Immature natural killer cell (primary cell): ENCODE measurements at regions not wholly inside any gene's neighbourhood (a gene's known extent, or its start where the extent isn't known, plus 50 kb on each side); places are given as distances from the start of the nearest gene placed in this dataset.

Experiments
- DNase-seq, 3 donors: peaks; one replicate each; pipeline ENCODE4 v3.0.0; 2022; ENCODE audit warnings: mixed read lengths in 1 of 3
- H3K27ac Mint-ChIP-seq, 6 donors: one replicate each; pipeline ENCODE4 v1.8.0; 2020; ENCODE audit warnings: mixed read lengths in 6 of 6, mild to moderate bottlenecking in 5 of 6, inconsistent platforms in 4 of 6, moderate library complexity in 3 of 6
- H3K27me3 Mint-ChIP-seq, 3 donors: one replicate each; pipeline ENCODE4 v1.8.0; 2020 to 2021; ENCODE audit warnings: low read depth in 3 of 3, mild to moderate bottlenecking in 3 of 3, mixed read lengths in 3 of 3, moderate library complexity in 3 of 3, inconsistent platforms in 1 of 3
- H3K36me3 Mint-ChIP-seq, 3 donors: one replicate each; pipeline ENCODE4 v1.8.0; 2020; ENCODE audit warnings: mixed read lengths in 3 of 3, inconsistent platforms in 2 of 3, mild to moderate bottlenecking in 2 of 3
- H3K4me1 Mint-ChIP-seq, 2 donors: one replicate each; pipeline ENCODE4 v1.8.0; 2020; ENCODE audit warnings: inconsistent platforms in 2 of 2, mild to moderate bottlenecking in 2 of 2, mixed read lengths in 2 of 2, moderate library complexity in 1 of 2
- H3K4me3 Mint-ChIP-seq, 5 donors: one replicate each; pipeline ENCODE4 v1.8.0; 2020; ENCODE audit warnings: mild to moderate bottlenecking in 5 of 5, mixed read lengths in 5 of 5, inconsistent platforms in 3 of 5, moderate library complexity in 3 of 5
- H3K9me3 Mint-ChIP-seq, 6 donors: one replicate each; pipeline ENCODE4 v1.8.0; 2020; ENCODE audit warnings: mild to moderate bottlenecking in 6 of 6, mixed read lengths in 6 of 6, inconsistent platforms in 4 of 6, moderate library complexity in 3 of 6

DNA sequence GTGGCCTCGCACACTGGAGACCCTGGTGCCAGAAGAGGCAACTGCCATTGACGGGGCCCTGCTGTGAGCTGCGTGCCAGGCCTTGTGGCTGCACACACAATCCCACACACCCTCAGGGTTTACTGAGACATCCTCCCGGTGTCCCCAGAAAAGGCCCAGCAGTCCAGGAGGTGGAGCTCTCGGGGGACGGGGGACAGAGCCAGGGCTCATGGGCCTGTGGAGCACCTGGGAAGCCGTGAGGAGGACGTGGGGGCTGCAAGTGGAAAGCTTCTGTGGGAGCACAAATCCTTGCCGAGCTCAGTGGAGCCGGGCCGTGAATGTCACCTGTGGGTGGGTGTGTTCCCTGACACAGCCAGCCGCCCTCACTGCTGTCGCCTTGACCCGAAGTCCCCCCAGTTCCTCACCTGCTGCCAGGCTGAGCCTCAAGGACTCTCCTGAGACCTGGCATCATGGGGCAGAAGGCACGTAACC, 609.7 kb downstream of the TBC1D22A start:
- Mint-ChIP-seq H3K9me3 (no peaks in the 10 kb centered on the region), H3K4me3 (no peak overlapping the region), H3K27ac (no peak overlapping the region), H3K36me3 (no peaks in the 10 kb centered on the region), H3K4me1 (no peaks in the 10 kb centered on the region), H3K27me3 (peaks cover 2 to 7% (median 2%) of the 10 kb centered on the region in 3 donors)
- DNase-seq, result no peak

DNA sequence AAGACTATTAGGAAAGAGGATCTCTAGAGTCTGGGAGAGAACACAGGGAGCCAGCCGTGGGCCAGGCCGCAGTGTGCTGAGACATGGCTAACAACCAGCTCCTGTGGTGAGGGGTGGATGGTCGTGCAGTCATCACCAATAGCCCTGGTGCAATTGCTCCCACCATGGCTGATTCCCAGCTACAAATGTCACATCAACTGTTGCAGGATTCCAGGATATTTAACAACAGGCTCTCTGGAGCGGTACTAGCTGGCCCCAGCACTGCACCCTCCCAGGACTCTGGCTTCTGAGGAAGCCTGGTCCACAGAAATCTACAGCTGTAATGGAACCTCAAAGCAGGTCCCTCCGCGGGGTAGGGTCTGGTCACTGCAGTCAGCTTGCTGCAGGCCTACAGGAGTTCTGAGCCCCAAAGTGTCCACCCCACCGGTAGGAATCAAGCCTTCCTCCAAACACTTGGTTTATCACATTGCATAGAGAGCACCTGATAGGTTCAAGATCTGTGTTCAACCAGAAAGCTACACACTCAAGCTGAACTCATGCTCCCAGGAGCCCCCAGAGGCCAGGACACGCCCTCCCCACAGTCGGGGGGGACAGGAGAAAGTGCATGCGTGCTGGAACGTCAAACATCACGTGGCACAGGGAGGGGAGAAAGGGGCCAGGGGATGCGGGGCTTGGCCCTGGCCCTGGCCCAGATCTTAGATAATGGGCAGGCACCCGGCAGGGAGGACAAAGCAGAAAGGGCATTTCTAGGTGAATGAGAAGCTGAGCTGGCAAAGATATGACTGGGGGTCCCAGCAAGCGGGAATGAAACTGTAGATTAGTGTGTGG, 609.0 kb downstream of the TBC1D22A start:
- Mint-ChIP-seq H3K36me3 (no peaks in the 10 kb centered on the region), H3K27ac (no peak overlapping the region), H3K9me3 (no peaks in the 10 kb centered on the region), H3K4me1 (no peaks in the 10 kb centered on the region), H3K4me3 (no peak overlapping the region), H3K27me3 (peaks cover 2 to 9% (median 2%) of the 10 kb centered on the region in 3 donors)
- DNase-seq, result no peak

DNA sequence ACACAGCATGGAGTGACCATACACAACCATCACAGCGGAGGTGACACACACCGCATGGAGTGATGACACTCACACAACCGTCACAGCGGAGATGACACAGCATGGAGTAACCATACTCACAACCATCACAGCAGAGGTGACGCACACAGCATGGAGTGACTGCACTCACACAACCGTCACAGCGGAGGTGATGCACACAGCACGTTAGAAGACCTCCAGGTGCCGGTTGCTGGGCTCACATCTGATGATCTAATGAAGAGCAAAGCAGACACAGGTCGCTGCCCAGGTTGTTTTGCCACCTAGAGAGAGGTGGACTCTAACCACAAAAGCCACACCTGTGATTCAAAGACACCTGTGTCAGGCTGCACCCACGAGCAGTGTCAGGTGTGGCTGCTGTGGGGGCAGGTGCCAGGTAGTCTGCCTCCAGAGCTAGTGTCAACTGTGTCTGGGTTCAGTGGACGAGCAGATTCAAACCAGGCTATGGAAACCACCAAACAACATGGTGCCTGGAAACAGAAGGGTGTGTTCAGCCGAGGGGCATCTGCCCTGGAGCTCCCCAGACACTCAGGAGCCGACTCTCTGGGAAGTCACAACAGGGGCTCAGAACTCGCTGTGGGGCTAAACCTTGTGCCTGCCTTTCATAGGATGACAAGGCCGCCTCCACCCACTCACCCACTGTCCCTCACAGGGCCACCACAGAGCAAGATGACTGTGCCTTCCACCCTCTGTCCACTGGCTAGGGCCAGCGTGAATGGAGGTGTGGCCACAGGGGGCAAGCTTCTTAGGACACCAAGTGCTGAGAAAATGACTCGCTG, 608.2 kb downstream of the TBC1D22A start:
- H3K27me3 Mint-ChIP-seq, result peaks cover 0 to 16% (median 2%) of the 10 kb centered on the region in 3 donors
- H3K9me3 Mint-ChIP-seq, result no peaks in the 10 kb centered on the region
- no peak for DNase-seq
- H3K36me3 Mint-ChIP-seq, result no peaks in the 10 kb centered on the region
- no peaks in the 10 kb centered on the region for H3K4me1 Mint-ChIP-seq
- H3K27ac Mint-ChIP-seq, result no peak overlapping the region
- H3K4me3 Mint-ChIP-seq, result no peak overlapping the region

DNA sequence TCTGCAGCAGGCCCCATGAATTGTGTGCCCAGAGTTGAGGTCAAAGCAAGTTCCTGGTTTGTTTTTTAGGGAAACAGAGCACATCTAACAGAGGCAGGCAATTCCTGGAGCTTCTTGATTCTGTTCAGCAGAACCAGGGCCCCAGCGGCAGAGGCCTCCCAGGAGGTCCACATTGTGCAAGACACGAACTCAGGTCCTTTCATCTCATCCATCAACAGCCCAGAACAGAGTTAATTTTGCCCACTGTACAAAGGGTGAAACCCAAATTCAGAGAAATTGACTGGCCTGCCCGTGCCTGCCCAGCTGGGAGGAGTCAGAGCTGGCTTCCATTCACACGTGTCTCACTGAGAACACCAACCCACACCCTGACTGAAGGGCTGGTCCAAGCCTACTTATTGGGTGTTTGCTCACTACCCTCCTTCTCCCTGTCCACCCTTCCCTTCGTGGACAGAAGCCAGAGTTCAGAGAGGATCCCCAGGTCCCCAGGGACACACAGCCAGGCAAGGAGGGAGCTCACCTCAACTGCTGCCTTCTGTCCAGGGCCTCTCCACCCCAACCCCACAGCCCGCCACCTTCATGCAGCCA, 607.1 kb downstream of the TBC1D22A start:
- Mint-ChIP-seq H3K9me3 (no peaks in the 10 kb centered on the region), H3K4me1 (no peaks in the 10 kb centered on the region), H3K27ac (no peak overlapping the region), H3K27me3 (peaks cover 0 to 16% (median 2%) of the 10 kb centered on the region in 3 donors), H3K36me3 (no peaks in the 10 kb centered on the region), H3K4me3 (no peak overlapping the region)
- no peak for DNase-seq

DNA sequence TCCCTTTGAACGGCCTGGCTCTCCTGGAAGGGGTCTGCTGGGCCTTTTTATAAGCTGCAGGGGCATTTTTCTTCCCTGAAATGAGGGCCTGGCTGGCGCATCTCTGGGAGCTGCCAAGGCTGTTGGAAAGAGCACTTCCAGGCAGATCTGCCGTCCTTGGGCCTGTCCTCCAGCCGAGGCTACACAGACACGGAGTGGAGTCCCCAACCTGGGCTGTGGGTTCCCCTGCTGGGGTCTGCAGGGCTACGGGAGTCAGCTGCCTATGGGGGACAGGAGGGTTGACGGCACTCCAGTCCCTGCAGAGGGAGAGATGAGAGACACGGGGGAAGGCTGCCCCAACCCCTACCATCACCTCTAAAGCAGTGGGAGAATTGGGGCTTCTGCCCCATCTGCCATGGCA, 606.6 kb downstream of the TBC1D22A start:
- DNase-seq, result no peak
- Mint-ChIP-seq H3K36me3 (no peaks in the 10 kb centered on the region), H3K27me3 (peaks cover 0 to 12% (median 2%) of the 10 kb centered on the region in 3 donors), H3K4me1 (no peaks in the 10 kb centered on the region), H3K27ac (no peak overlapping the region), H3K4me3 (no peak overlapping the region), H3K9me3 (peaks cover 0 to 5% (median 0%) of the 10 kb centered on the region in 6 donors)

DNA sequence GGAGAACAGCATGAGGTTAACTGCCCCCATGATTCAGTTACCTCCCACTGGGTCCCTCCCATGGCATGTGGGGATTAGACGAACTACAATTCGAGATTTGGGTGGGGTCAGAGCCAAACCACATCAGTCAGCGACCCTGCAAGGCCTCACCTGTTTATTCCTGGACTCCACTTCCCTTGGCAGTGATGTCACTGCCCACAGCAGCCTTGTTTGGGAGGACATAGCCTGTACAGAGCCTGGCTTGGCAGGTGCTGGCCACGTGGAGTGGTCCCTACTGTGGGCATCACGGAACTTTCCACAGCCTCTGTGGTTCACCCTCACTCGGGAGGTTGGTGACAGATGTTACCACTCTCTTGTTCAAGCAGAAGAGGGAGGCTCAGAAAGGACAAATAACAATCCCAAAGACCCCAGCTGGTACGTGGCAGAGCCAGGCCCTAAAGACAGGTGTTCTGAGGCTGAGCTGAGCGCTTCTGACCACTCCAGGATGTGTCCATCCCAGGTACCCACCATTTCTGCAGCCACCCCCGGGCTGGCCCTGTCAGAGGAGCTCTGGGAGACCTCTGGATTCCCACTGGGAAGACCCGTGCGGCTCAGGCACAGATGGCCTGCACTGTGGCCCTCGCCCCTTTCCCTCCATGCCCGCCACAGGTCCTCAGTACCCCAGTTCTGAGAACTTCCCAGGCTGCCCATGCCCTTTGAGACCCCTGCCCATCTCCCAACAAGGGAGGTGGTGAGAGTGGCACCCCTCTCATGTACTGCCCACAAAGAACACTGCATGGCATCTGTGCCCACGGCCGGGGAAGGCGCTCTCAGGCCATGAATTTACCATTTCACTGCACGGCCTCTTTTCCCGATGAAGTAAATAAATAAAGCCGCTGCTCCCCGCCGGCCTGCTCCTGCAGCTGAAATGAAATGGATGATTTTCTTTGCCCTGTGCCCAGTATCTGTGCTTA, 605.8 kb downstream of the TBC1D22A start:
- no peak for DNase-seq
- H3K27ac Mint-ChIP-seq, result no peak overlapping the region
- H3K4me3 Mint-ChIP-seq, result no peak overlapping the region
- no peaks in the 10 kb centered on the region for H3K4me1 Mint-ChIP-seq
- peaks cover 0 to 8% (median 1%) of the 10 kb centered on the region in 6 donors for H3K9me3 Mint-ChIP-seq
- peaks cover under 1 to 12% (median 3%) of the 10 kb centered on the region in 3 donors for H3K27me3 Mint-ChIP-seq
- no peaks in the 10 kb centered on the region for H3K36me3 Mint-ChIP-seq

DNA sequence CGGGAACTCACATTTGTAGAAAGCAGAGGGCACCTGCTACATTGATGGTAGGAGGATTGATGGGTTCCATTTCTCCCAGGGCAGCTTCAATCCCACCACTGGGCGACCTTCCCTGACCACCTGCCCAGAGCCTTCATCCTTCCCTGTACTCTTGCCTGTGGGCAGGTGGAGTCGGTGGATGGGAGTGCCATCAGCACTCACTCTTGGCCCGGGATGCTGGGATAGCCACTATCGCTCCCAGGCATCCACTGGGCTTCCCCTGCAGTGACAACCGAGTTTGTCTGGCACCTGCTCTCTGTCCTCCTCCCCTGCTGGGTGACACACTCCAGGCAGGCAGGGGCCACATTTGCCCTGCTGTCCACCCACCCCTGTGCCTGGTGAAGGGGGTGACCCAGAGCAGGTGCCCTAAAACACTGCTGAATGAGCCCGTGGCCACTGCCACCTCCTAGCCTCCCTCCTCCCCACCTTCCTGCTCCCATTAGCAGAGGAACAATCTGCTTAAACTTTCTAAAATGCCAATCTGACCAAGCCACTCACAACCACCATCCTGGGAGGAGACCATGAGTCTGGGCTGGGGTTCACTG, 604.7 kb downstream of the TBC1D22A start:
- Mint-ChIP-seq H3K9me3 (peaks cover 0 to 18% (median 7%) of the 10 kb centered on the region in 6 donors), H3K4me3 (no peak overlapping the region), H3K27me3 (peaks cover 2 to 12% (median 5%) of the 10 kb centered on the region in 3 donors), H3K36me3 (peaks cover 0 to 3% (median 0%) of the 10 kb centered on the region in 3 donors), H3K4me1 (no peaks in the 10 kb centered on the region), H3K27ac (no peak overlapping the region)
- no peak for DNase-seq

DNA sequence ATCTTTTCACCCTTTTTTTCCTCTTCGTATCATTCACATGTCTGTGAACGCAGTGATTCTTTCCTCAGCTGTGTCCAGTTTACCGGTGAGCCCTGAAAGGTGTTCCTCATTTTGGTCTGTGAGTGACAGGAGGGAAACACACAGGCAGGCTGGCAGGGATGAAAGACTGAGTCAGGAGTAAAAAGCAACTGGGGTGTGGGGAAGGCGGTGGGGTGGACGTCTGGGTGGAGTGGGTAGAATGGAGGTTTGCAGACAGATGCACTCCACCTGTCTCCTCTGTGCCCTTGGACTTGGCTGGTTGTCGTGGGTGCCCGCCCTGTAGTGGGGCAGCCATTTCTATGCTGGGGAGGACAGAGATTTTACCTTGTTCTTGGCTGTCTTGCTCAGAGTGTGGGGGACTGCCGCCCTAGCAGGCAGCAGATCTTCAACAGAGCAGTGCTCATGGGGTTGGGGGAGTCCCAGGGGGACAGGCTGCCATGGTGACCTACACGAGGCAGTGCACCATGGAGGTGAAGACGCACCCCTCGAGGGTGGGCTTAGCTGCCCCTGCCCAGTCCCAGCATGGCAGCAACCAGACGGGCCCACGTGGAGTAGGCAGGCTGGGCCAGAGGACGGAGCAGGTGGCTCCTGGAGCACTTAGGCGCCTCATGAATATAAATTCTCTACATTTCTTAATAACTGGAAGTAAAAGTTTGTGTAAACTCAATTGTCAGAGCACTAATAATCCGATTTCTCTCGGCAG, 603.7 kb downstream of the TBC1D22A start:
- H3K27ac Mint-ChIP-seq, result no peak overlapping the region
- peaks cover 0 to 3% (median 0%) of the 10 kb centered on the region in 3 donors for H3K36me3 Mint-ChIP-seq
- H3K4me3 Mint-ChIP-seq, result no peak overlapping the region

DNA sequence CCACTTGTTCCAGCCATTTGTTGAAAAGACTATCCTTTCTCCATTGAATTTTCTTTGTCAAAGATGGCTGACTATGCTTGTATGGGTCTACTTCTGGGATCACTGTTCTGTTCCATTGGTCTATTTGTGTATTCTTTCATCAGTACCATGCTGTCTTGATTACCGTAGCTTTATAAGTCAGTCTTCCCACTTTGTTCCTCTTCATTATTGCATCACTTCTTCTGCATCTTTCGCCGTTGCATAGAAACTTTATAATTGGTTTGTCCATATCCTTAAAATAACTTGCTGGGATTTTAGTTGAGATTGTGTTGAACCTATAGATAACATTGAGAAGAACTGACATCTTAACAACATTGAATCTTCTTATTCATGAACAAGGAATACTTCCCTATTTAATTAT, 598.8 kb downstream of the TBC1D22A start:
- H3K27ac Mint-ChIP-seq, result no peak overlapping the region
- no peak for DNase-seq
- H3K9me3 Mint-ChIP-seq, result peaks cover 3 to 22% (median 11%) of the 10 kb centered on the region in 6 donors
- H3K4me1 Mint-ChIP-seq, result no peaks in the 10 kb centered on the region
- H3K4me3 Mint-ChIP-seq, result no peak overlapping the region
- peaks cover 0 to 3% (median 0%) of the 10 kb centered on the region in 3 donors for H3K36me3 Mint-ChIP-seq
- peaks cover 2 to 9% (median 3%) of the 10 kb centered on the region in 3 donors for H3K27me3 Mint-ChIP-seq

More for the DNA sequence above, 603.7 kb downstream of the TBC1D22A start:
- no peak for DNase-seq
- H3K27me3 Mint-ChIP-seq, result peaks cover 2 to 15% (median 5%) of the 10 kb centered on the region in 3 donors
- H3K9me3 Mint-ChIP-seq, result peaks cover 3 to 22% (median 11%) of the 10 kb centered on the region in 6 donors
- H3K4me1 Mint-ChIP-seq, result no peaks in the 10 kb centered on the region

DNA sequence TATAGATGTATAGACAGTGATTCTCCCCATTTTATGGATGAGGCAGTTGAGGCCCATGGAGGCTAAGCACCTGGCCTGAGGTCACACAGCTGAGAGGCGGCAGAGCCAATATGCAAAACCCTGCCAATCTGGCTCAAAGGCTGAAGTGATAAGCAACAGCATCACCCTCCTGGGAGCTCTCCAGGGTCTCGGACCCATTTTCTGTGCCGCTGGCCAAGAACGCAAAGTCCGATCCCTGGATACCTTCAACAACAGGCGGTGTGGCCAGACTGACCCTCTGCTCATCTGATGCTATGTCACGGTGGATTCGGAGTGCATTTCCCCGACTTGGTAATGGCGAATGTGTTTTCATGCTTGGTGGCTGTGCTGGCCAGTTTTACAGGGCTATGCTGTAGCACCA, 595.0 kb downstream of the TBC1D22A start:
- Mint-ChIP-seq H3K9me3 (peaks cover 3 to 12% (median 5%) of the 10 kb centered on the region in 6 donors), H3K36me3 (peaks cover 0 to 1% (median 0%) of the 10 kb centered on the region in 3 donors), H3K27me3 (peaks cover 0 to 4% (median 0%) of the 10 kb centered on the region in 3 donors), H3K4me3 (no peak overlapping the region), H3K4me1 (no peaks in the 10 kb centered on the region), H3K27ac (no peak overlapping the region)
- no peak for DNase-seq

DNA sequence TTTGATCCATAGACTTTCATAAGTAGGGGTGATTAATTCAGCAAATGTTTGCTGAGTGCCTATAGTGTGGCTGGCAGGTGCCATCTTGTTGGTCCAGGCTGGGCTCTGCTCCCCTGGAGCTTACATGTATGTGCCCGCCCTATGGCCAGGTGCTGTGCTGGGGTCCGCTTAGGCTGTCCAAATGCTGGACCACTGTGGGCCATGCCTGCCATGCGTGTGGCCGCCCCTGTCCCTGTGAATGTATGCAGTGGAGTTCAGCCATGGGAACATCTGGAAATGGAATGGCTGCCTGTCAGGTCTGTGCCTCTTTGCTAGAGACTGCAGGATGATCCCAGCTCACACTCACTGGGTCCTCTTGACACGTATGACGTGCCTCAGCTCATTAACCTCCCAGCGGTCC, 594.6 kb downstream of the TBC1D22A start:
- Mint-ChIP-seq H3K27me3 (peaks cover 0 to 4% (median 2%) of the 10 kb centered on the region in 3 donors), H3K27ac (no peak overlapping the region), H3K4me3 (no peak overlapping the region), H3K4me1 (no peaks in the 10 kb centered on the region), H3K9me3 (peaks cover 2 to 8% (median 4%) of the 10 kb centered on the region in 6 donors), H3K36me3 (no peaks in the 10 kb centered on the region)
- DNase-seq, result no peak

DNA sequence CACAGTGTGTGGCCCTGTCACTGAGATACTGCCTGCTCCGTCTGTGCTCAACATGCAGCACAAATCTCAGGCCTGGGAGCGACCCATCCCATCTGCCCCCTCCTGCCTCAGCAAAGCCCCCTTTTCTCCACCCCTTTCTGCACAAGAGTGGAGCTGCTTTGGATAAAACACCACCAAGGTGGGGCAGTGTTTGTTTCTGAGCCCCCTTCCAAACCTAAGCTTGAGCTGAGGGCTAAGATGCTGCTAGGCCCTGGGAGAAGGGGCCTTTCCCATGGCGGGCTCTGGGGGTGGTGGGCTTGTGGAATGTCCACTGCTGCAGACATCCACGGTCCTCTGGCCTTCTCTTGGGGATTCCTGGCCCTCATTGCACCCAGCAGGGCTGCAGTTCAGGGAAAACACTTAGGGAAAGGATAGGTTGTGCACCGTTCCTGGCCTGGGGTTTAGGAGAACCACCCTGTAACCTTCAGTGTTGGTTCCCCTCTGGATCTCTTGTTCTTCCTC, 594.1 kb downstream of the TBC1D22A start:
- Mint-ChIP-seq H3K9me3 (peaks cover 0 to 4% (median 0%) of the 10 kb centered on the region in 6 donors), H3K27me3 (peaks cover 0 to 3% (median 2%) of the 10 kb centered on the region in 3 donors)

More for the DNA sequence above, 594.1 kb downstream of the TBC1D22A start:
- H3K4me3 Mint-ChIP-seq, result no peak overlapping the region
- DNase-seq, result no peak
- no peaks in the 10 kb centered on the region for H3K36me3 Mint-ChIP-seq
- H3K27ac Mint-ChIP-seq, result no peak overlapping the region
- no peaks in the 10 kb centered on the region for H3K4me1 Mint-ChIP-seq
